SK-N-SH treated with all-trans-retinoic acid at 6 μM for 48 hours (cell line): ENCODE measurements at regions not wholly inside any gene's neighbourhood (a gene's known extent, or its start where the extent isn't known, plus 50 kb on each side); places are given as distances from the start of the nearest gene placed in this dataset.

Experiments
- ATAC-seq: fragments of 200-7000 bp; cut with Tn5 transposase; 3 replicates; pipeline ENCODE4 v1.9.1; 2020; ENCODE audit warnings: mild to moderate bottlenecking, moderate library complexity
- ARNTL ChIP-seq: fragments of 450-650 bp; formaldehyde crosslinking; IDR thresholded peaks from 2 replicates; pipeline ENCODE4 v1.5.0; 2020; ENCODE audit warnings: low read depth, mild to moderate bottlenecking, moderate library complexity, borderline replicate concordance
- BACH2 ChIP-seq: fragments of 250-450 bp; sonication (Bioruptor Pico); IDR thresholded peaks from 2 replicates; pipeline ENCODE4 v1.9.0; 2021; ENCODE audit warnings: mild to moderate bottlenecking, borderline replicate concordance
- CSDC2 ChIP-seq: fragments of 250-450 bp; sonication (Bioruptor Pico); IDR thresholded peaks from 2 replicates; pipeline ENCODE4 v1.5.0; 2020; ENCODE audit warnings: mild to moderate bottlenecking, moderate library complexity
- CSRNP3 ChIP-seq: fragments of 250-450 bp; sonication (Bioruptor Pico); IDR thresholded peaks from 2 replicates; pipeline ENCODE4 v1.5.1; 2021; ENCODE audit warnings: mild to moderate bottlenecking, moderate library complexity
- ESRRG ChIP-seq: fragments of 250-450 bp; sonication (Bioruptor Pico); IDR thresholded peaks from 2 replicates; pipeline ENCODE4 v1.6.1; 2021; ENCODE audit warnings: mild to moderate bottlenecking
- OSR1 ChIP-seq: fragments of 250-450 bp; sonication (Bioruptor Pico); IDR thresholded peaks from 2 replicates; pipeline ENCODE4 v1.8.0; 2022; ENCODE audit warnings: moderate library complexity, mild to moderate bottlenecking, inconsistent platforms
- PATZ1 ChIP-seq: fragments of 250-450 bp; sonication (Bioruptor Pico); IDR thresholded peaks from 2 replicates; pipeline ENCODE4 v1.8.0; 2020; ENCODE audit warnings: mild to moderate bottlenecking, moderate library complexity, borderline replicate concordance
- POU6F1 ChIP-seq: fragments of 250-450 bp; sonication (Bioruptor Pico); IDR thresholded peaks from 2 replicates; pipeline ENCODE4 v1.8.0; 2021; ENCODE audit warnings: low read depth, mild to moderate bottlenecking, moderate library complexity, borderline replicate concordance
- PPARA ChIP-seq: fragments of 250-450 bp; sonication (Bioruptor Pico); IDR thresholded peaks from 2 replicates; pipeline ENCODE4 v1.5.0; 2020; ENCODE audit warnings: mild to moderate bottlenecking, borderline replicate concordance
- RARB ChIP-seq: fragments of 250-450 bp; sonication (Bioruptor Pico); IDR thresholded peaks from 2 replicates; pipeline ENCODE4 v1.8.0; 2021; ENCODE audit warnings: mild to moderate bottlenecking, moderate library complexity
- SNAI2 ChIP-seq: fragments of 250-450 bp; sonication (Bioruptor Pico); IDR thresholded peaks from 2 replicates; pipeline ENCODE4 v1.5.0; 2020; ENCODE audit warnings: mild to moderate bottlenecking, moderate library complexity
- TCF4 ChIP-seq: fragments of 250-450 bp; sonication (Bioruptor Pico); IDR thresholded peaks from 2 replicates; pipeline ENCODE4 v1.8.0; 2021; ENCODE audit warnings: mild to moderate bottlenecking, moderate library complexity, borderline replicate concordance
- TOX ChIP-seq: fragments of 250-450 bp; sonication (Bioruptor Pico); IDR thresholded peaks from 2 replicates; pipeline ENCODE4 v1.8.0; 2021; ENCODE audit warnings: mild to moderate bottlenecking, moderate library complexity, borderline replicate concordance
- TSHZ2 ChIP-seq: fragments of 250-450 bp; sonication (Bioruptor Pico); IDR thresholded peaks from 2 replicates; pipeline ENCODE4 v1.5.0; 2020; ENCODE audit warnings: mild to moderate bottlenecking, moderate library complexity
- ZC3H10 ChIP-seq: fragments of 250-450 bp; sonication (Bioruptor Pico); IDR thresholded peaks from 2 replicates; pipeline ENCODE4 v1.5.1; 2021; ENCODE audit warnings: mild to moderate bottlenecking, moderate library complexity
- ZFP3 ChIP-seq: fragments of 250-450 bp; sonication (Bioruptor Pico); IDR thresholded peaks from 2 replicates; pipeline ENCODE4 v1.5.0; 2020; ENCODE audit warnings: mild to moderate bottlenecking, moderate library complexity
- ZFP30 ChIP-seq: fragments of 450-650 bp; formaldehyde crosslinking; IDR thresholded peaks from 2 replicates; pipeline ENCODE4 v1.5.0; 2022; ENCODE audit warnings: mild to moderate bottlenecking, moderate library complexity
- ZNF565 ChIP-seq: fragments of 450-650 bp; formaldehyde crosslinking; conservative IDR thresholded peaks from 2 replicates; pipeline ENCODE4 v1.5.0; 2020; ENCODE audit warnings: low read depth, mild to moderate bottlenecking, moderate library complexity
- ZNF70 ChIP-seq: fragments of 450-650 bp; formaldehyde crosslinking; IDR thresholded peaks from 2 replicates; pipeline ENCODE4 v1.5.0; 2020; ENCODE audit warnings: mild to moderate bottlenecking, moderate library complexity
- ZNF8 ChIP-seq: fragments of 450-650 bp; formaldehyde crosslinking; IDR thresholded peaks from 2 replicates; pipeline ENCODE4 v1.5.0; 2020; ENCODE audit warnings: mild to moderate bottlenecking, moderate library complexity

GRCh38 chr16:86702824-86703588 lies 124.7 kb downstream of the FOXL1 start:
- ATAC-seq, result no peak
- TF ChIP-seq CSDC2 (no peak), BACH2 (CRISPR knock-in tag) (no peak), ZC3H10 (CRISPR knock-in tag) (no peak), ESRRG (CRISPR knock-in tag) (no peak), TOX (CRISPR knock-in tag) (no peak), ZFP3 (no peak), TSHZ2 (CRISPR knock-in tag) (no peak), ZNF70 (CRISPR knock-in tag) (no peak), TCF4 (CRISPR knock-in tag) (no peak), SNAI2 (no peak), RARB (CRISPR knock-in tag) (no peak)

GRCh38 chr16:86704516-86704915 lies 126.2 kb downstream of the FOXL1 start:
- TF ChIP-seq ZNF565 (no peak), ZFP30 (CRISPR knock-in tag) (no peak), TSHZ2 (CRISPR knock-in tag) (no peak), OSR1 (CRISPR knock-in tag) (no peak), CSRNP3 (CRISPR knock-in tag) (no peak), SNAI2 (no peak), TCF4 (CRISPR knock-in tag) (no peak), ZNF8 (CRISPR knock-in tag) (no peak), ARNTL (CRISPR knock-in tag) (no peak), TOX (CRISPR knock-in tag) (no peak), ZC3H10 (CRISPR knock-in tag) (no peak), PATZ1 (no peak), ESRRG (CRISPR knock-in tag) (no peak), BACH2 (CRISPR knock-in tag) (no peak), CSDC2 (no peak), POU6F1 (CRISPR knock-in tag) (no peak), PPARA (CRISPR knock-in tag) (no peak), ZFP3 (no peak)
- no peak for ATAC-seq
